Forelimb muscle (tissue), 1 donor: ENCODE measurements at regions not wholly inside any gene's neighbourhood (a gene's known extent, or its start where the extent isn't known, plus 50 kb on each side); places are given as distances from the start of the nearest gene placed in this dataset.

Experiments used
- DNase-seq: peaks from one replicate; pipeline ENCODE4 v3.0.0-alpha.2; 2013; ENCODE audit warnings: low read depth

DNA sequence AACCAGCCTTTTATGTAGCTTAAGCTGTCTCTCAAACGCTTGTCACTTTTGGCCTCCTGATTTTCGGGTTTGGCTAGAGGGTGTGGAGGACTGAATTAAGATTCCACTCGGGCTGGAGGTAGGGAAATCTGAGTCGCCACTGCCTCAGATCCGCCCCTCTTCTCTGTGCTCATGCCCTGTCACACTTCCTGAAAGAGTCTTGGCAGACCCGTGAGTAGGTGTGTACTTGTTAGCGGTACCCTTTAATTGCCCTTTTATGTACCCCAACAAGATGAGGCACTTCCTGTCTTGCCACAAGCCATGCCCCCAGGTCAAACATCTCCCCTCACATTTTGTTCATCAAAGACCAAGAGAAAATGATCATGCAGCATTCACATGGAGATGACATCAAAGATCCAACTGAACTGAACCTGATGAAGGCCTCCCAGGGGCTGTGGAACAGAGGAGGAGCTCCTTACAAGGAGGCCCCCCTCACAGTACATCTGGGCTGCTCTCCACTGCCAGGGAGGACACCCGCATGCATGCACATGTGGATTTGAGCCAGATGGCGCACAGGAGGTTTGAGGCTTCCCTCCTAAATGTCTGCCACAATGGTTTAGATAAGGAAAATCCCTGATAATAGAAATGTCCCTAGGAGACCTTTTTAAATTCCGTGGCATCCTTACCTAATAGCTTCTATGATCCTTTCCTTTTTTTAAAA is 86.5 kb upstream of the CDKN3 start:
- DNase-seq = no peak

DNA sequence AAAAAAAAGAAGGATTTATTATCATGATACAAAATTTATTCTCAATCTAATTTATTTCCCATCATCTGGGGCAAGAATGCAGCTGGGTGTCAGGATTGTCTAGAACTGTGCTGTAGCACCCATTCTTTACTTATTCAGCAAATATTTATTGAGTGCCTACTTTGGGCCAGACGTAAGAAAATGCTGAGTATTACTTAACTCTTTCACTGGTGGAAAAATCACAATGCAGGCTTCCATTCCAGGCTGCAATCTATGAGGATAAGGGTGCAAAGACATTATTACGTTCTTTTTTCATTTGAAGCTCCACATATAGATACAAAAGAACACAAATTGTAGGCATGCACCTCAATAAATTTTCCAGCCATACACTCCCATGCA is 86.0 kb upstream of the CDKN3 start:
- no peak for DNase-seq

DNA sequence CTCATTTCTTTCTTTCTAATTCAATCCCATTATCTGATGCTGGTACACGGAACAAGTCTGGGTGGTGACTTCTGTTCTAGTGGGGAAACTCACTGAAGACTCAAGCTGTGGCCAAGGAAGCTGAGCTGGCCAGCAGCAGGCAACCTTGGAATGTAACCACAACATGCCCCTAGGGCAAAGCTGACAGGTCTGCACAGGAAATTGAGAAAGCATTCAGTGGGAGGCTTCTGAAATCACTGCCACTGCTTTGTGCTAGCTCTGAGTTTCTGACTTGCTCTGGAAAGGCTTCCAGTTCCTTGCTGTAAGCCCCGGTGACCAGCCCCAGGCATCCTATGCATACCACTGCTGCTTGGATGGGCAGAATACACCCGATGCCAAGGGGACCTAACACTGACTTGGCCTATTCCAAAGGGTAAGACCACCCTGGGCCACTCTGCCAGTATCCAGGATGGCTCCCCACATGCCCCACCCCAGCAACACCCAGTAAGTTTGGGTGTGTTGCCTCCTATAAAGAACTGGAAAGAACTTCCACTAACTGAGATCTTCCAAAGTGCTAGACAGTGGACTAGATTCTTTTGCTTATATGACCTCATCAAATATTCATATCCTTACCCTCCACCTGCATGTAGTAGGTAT is 84.5 kb upstream of the CDKN3 start:
- no peak for DNase-seq

DNA sequence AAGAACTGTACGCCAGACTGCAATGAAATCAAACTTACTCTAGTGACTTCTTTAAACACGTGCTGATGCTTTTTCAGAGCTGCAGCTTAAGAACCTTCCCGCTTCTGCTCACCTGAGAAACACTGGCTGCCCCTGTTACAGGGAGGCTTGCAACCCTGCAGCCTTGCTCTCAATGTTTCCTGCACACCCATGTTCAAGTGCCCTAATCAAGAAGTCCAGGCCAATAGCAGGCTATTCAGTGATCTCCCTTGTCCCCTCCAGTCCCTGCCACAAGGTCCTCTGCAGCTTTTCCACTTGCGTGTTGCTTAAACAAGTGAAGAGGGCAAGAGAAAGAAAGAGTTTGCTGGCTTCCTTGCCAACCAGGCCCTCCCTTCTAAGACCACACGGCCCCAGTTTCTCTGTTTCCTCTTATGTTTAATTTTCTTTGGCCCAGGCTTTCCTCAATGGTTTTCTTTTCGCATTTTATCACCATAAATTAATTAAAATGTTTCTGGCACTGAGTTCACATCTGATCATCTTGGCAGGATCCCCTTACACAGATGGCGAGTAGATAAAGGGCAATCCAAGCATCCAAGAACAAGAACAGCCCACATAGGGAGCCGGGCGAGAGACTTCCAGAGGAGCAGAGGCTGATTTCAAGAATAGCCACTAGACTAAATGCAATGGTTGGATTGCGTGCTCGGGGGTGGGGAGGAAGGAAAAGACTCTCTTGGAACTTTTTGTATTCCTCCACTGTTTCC is 82.3 kb upstream of the CDKN3 start:
- DNase-seq = no peak

DNA sequence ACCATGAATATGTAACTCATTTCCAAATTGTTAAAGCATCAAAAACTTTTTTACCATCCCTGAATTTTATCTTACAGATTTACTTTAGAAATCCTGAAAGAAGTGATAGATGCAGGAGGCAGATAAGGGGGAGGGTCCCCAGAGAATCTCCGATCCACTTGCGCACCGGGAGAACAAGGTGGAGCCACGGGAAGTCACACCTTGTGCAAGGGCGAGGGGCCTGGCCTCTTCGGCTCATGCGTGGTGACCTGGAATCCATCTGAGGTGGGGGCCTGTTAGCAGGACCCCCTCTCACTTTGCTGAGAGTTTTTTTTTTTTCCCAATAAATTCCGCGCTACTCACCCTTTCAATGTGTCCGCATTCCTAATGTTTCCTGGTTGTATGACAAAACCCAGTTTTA is 80.2 kb upstream of the CDKN3 start:
- no peak for DNase-seq

DNA sequence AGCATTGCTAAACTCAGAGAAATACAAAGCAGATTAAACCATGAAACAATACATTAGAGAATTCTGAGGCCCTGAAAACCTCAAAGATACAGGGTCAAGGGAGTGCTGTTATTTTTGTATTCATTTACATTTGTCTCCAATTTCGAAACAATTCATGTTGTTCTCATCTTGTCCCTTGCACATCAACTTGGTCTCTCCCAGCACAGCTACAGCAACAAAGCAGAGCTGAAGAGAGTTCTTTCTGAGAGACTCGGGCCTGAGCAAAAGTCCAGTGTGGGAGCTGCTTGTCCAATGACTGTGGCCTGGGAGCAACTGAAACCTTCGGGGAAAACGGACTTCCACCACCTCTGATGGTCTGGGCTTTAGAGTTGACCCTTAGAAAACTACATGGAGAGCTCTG is 79.4 kb upstream of the CDKN3 start:
- no peak for DNase-seq

DNA sequence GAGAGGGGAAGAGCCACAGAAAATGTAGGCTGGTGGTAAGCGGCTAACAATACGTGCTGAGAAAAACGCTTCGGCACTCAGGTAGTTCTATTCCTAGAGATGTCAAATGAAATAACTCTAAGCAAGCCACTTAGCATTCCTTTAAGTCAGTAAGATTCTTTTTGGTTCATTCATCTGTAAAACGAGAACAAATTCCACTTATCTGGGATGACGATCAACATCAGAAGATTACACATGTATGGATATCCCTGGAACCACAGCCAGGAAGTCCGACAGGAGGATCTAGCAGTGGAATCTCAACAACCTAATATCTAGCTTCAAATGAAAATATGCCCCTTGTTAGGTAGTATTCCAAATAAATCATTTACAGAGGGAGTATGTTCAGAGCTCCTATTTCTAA is 74.6 kb upstream of the CDKN3 start:
- DNase-seq = no peak

DNA sequence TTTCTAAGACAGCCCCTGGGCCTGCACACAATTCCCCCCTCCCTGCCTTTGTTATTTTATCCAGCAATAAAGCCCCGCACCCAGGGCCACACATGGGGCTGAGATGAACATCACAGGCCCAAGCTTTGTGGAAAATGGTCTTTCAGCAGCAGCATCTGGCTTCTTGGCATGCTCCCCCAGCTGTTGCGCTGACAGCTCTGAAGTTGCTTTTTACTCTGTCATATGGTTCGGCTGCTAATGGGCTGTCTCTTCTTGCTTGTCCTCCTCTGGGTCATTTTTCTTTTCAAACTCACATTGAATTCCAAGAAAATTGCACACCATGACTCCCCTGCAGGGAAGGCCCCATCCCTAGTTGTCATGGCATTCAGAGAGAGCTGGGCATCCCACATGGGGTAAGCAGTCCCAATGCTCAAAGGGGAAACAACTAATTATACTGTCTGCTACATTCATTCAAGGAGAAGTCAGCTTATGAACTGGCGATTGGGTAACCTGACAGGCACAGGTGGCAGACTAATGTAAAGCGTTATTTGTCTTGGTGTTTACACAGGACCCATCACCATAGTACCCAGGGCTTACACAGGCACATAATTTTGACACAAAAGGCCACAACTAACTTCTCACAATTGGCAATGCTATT is 74.0 kb upstream of the CDKN3 start:
- peak; percentile 48 for DNase-seq

DNA sequence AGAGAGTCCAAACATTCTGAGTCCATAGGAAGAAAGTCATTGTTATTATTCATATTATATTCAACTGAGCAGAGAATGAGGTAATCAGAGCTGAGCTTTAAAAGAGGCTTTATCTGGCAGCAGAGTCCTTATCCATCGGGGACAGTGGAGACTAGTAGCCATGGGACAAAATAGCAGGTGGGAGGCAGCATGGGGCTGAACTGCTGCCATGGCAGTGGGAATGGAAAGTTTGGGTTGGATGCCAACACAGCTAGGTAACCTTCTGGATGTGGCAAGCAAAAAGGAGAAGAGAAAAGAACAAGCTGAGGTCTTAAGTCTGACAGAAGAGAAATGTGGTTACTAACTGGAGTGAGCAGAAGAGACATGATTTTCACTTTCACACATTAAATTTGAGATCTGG is 71.0 kb upstream of the CDKN3 start:
- no peak for DNase-seq

DNA sequence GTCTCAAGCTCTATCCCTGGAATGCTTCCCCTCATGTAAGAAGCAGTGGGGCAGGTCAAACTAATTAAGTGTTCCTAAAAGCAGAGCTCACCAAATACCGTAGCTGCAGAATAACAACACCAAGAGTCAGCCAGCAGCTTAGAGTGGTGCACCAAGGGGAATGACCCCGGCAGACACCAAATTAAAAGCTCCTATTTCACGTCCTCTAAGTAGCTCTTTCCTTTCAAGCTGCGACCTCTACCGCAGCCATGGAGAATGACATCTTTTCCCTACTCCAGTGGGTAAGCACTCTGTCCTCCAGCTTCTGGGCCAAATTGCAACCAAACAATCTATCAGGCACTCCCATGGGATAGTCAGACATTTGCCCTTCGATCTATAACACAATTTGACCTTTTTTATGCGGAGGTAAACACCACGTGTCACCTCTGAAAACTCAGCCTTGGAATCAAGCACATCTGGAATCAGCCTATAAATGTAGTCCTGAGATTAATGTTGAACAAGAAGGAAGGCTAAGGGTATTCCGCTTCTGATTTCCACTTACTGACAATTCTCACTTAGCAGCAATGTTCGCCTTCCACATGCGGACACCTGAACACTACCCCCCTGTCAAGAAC is 67.6 kb upstream of the CDKN3 start:
- no peak for DNase-seq

DNA sequence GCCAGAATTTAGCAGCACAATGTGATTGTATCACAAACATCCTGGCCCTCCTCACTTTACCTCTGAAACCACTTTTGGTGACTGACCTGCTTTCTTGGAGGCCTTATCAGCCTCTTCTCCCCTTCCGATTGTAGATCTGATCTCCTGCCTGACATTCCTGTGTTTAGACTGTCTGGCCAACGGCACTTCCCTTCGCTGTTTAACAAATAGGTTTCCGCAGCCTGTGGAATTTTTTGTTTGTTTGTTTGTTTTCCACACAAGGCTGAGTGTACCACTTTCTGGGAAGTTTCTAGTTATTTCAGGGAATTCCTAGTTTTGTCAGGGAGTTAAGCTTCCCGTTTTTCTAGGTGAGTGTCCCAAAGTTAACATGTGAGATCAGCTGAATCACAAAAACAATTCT is 65.9 kb upstream of the CDKN3 start:
- DNase-seq = no peak

DNA sequence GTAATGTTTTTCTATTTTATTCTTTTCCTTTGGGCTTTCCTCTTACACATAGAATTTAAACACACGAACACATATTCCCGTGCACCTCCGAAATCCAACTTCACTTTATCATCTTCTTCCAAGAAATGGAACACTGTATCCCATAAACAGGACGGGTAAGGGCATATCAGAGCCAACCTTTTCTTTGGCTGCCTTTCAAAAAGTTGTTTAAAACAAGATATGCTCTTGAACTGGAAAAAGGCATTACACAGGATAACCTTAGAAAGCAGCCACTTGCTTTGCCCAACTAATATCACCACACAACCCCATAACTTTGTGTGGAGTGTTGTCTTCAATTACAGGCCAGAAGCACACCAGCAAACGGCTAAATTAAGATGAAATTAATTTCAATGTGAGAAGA is 65.3 kb upstream of the CDKN3 start:
- DNase-seq = no peak

DNA sequence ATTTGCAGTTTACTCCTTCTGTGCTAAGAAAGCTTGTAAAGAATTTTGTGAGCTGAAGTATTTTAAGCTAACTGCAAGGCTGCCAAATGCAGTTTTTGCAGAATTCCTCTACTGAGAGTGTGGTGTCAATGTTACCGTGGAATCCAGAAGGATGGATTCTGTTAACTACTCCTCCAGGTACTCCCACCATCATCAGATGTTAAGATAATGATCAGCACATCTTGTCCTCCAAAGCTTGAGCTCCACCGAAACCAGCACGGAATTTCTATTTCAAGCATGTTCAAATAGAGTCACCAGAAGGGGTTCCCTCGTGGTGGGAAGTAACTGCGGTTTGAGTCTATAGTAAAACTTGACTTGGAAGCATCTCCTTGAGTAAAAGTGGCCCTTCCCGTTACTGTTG is 64.3 kb upstream of the CDKN3 start:
- no peak for DNase-seq

DNA sequence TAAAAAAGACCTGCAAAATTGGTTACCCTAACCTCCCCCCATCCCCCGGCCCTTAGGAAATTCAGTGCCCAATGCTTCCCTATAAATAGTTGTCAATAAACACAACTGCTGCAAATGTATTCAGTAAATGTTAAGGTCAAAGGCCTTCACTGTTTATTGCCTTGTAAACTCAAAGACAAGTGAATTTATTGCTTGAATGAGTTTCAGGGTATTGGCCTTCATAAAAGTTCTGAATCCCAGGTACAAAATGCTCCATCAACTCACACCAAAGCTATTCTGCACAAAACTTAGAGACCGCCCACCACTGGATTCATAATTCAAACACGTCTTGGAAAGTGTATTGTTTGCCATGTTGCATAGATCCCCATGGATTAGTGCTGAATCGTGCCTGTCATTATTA is 63.3 kb upstream of the CDKN3 start:
- no peak for DNase-seq

DNA sequence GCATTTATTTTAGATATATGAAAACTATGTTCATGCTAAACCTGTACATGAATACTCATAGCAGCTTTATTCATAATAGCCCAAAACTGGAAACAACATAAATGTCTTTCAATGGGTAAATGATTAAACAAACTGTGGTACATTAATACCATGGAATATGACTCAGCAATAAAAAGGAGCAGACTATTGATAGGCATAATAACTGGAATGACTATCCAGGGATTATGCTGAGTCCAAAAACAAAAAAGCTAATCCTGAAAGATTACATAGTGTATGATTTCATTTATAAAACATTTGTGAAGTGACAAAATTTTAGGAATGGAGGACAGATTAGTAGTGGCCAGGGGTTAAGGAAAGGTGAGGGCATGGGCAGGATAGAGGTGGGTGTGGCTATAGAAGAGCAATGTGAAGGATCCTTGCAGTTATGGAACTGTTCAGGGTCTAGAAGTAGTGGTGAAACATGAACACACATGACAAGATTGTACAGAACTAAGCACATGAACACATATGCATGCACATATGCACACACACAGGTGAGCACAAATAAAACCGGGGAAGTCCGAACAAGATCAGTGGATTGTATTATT is 61.1 kb upstream of the CDKN3 start:
- no peak for DNase-seq

DNA sequence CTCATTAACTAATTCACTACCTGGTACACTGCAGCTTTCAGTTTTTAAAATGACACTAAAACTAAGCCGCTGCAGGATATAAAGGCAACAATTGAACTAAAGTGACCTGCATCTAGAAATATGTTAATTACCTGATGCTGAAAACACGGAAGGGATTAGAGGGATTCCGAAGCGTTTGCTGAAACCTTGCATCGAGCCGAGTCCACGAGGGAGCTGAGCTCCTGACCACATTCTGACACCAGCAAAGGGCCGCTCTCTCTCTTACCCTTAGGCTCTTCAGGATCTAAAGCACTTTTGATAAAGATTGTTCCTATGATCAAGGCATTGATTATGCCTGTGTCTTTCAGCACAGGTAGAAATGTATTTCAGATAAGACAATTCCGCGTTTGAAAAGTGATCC is 59.5 kb upstream of the CDKN3 start:
- DNase-seq = no peak

DNA sequence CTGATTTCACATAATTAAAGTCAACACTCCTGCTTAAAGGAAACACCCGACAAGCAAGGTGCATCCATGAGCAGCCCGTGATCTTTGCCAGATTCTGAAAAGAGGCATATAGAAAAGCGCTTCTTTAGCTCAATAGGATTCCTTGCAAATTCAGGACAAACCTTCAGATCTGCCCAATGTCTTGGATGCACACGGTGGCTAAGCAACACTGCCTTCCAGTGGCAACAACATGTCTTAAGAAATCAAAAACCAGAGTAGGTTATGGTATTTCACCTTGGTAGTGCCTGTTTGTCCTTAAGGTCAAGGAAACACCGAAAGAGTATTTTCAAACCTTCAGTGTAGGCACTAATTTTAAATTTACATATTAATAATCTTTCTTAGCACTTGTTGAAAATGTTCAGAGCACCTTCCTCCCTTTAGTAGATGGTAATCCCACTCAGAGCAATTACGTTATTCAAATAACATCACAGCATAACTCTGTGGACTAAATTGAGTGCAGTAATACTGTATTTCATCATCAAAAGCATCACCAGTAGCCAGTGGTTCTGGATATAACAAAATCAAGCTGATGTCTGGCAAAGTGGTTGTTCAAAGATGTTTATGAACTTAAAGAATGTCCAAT is 58.0 kb upstream of the CDKN3 start:
- no peak for DNase-seq

DNA sequence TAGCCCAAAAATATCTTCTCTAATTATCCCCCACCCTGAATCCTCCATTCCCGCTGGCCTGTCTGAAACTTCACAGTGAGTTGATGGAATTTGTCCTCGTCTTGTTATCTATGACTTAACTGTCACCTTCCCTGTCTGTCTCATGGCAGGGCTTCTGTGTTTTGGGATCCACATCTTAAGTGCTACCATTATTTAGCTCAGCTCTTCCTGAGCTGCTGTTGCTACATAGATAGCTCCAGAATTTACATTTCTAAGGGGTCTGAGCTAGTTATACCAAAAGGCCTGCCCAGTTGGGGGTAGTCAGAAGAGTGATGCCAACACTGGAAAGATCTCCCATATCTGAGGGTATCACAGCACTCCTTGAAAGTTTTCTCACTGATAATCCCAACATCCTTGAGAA is 57.0 kb upstream of the CDKN3 start:
- DNase-seq = no peak

DNA sequence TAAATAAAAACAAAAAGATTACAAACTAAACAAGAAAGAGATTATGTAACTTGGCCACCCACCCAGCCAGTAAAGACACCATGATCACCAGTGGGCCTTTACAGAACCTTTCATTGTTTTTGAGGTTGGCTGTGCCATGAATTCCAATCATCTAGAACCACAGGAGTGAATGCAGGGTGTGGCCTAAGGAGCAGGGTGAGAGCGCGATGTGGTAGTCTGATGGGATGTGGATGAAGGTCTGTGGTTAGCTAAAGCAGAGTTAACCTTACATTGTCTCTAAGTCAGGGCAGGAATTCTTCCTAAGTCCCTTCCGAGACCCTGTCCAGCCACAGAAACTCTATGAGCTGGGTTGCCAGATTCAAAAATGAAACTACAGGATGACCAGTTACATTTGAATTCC is 54.0 kb upstream of the CDKN3 start:
- no peak for DNase-seq

DNA sequence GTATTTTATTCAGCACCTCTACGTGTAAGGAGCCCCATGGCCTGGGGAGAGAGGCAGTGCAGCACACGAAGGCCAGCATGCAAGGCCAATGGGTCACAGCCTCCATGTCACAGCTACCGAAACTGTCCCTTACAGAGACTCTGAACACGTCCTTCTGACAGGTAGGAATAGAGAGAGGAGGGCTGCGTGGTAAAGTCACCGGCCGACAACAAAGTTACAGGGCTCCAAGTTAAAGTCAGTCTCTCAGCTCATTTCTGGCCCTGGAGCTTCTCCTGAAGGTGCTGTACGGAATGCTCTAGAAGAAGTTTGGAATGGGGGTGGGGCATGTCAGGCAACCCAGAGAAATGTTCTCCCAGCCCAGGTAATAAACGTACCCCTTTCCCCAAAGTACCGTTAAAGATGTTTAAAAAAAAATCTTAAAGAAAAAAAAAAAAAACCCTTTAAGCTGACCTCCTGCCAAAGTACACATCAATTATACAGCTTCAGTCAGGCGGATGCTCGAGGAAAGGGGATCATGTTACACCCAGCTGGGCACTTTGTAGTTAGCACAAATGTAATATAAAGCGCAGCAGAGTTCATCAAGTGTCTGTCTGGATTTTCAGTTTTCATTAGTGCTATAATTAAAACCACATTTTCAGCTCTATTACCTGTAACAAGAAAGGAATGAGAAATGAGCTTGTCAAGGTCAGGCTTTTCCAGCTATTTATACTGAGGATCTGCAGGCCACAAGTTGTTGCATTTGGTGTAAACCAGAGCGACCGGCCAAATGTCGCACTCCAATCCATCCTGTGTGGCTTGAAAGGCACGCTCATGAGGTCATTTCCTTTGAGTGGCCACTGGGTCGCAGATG is 53.3 kb upstream of the CDKN3 start:
- no peak for DNase-seq

DNA sequence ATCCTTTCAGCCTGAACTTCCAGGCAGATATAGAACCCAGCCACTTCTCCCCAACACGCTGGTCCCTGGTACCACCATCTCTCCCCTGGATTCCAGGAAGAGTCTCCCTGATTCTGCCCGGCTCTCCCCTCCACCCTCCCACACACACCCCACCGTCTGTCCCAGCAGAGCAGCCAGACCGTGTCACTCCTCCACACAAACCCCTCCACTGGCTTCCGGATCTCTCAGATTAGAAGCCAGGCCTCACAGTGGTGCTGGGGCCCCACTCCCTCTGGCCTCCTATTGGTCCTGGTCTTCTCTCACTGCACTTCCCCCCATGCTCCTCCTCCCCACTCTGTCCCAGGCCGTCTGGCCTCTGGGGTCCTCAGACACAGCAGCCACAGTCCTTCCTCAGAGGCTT is 52.4 kb upstream of the CDKN3 start:
- DNase-seq = no peak
